ENCODE measurements at regions not wholly inside any gene's neighbourhood (a gene's known extent, or its start where the extent isn't known, plus 50 kb on each side); places are given as distances from the start of the nearest gene placed in this dataset.
"Not testable (repeated sequence)": the region's sequence is repeated elsewhere in the genome, so short reads cannot be mapped to it uniquely, and the experiment has no call there.

- no peak overlapping the region for H3K4me3 ChIP-seq (ENCODE audit: low read depth, low read length)
- DNase-seq (ENCODE audit: low read depth) = no peak
- TF ChIP-seq CTCF (IDR thresholded peaks at IDR 0.05; ENCODE audit: insufficient read depth, low read length) = no peak
Observed at GRCh38 chr9:73095425-73095824, 56.2 kb upstream of the ANXA1 start.

- no peak for TF ChIP-seq CTCF (IDR thresholded peaks at IDR 0.05; ENCODE audit: insufficient read depth, low read length)
- peak overlapping the region; percentile 45 for H3K4me3 ChIP-seq (ENCODE audit: low read depth, low read length)
- peak; percentile 56 for DNase-seq (ENCODE audit: low read depth)
Observed at GRCh38 chr9:73093740-73094379, 57.8 kb upstream of the ANXA1 start.

GRCh38 chr9:73093016-73093739, 58.5 kb upstream of the ANXA1 start:
- no peak for TF ChIP-seq CTCF (IDR thresholded peaks at IDR 0.05; ENCODE audit: insufficient read depth, low read length)
- no peak for DNase-seq (ENCODE audit: low read depth)
- H3K4me3 ChIP-seq (ENCODE audit: low read depth, low read length) = no peak overlapping the region

- DNase-seq (ENCODE audit: low read depth) = no peak
- no peak overlapping the region for H3K4me3 ChIP-seq (ENCODE audit: low read depth, low read length)
- TF ChIP-seq CTCF (IDR thresholded peaks at IDR 0.05; ENCODE audit: insufficient read depth, low read length) = no peak
Observed at GRCh38 chr9:73091909-73092308, 59.8 kb upstream of the ANXA1 start.

- TF ChIP-seq CTCF (IDR thresholded peaks at IDR 0.05; ENCODE audit: insufficient read depth, low read length) = no peak
- DNase-seq (ENCODE audit: low read depth) = no peak
Observed at GRCh38 chr9:73090214-73090613, 61.5 kb upstream of the ANXA1 start.

GRCh38 chr9:73089304-73089985, 62.2 kb upstream of the ANXA1 start:
- no peak overlapping the region for H3K4me3 ChIP-seq (ENCODE audit: low read depth, low read length)
- no peak for DNase-seq (ENCODE audit: low read depth)
- TF ChIP-seq CTCF (IDR thresholded peaks at IDR 0.05; ENCODE audit: insufficient read depth, low read length) = no peak

More at GRCh38 chr9:73090214-73090613, 61.5 kb upstream of the ANXA1 start:
- H3K4me3 ChIP-seq (ENCODE audit: low read depth, low read length) = no peak overlapping the region

- not testable (repeated sequence) for H3K4me3 ChIP-seq (ENCODE audit: low read depth, low read length); DNase-seq (ENCODE audit: low read depth)
Observed at GRCh38 chr9:73087876-73088275, 63.8 kb upstream of the ANXA1 start.

Measured in fibroblast of the aortic adventitia (primary cell).